Fibroblast of pulmonary artery (primary cell): ENCODE measurements at regions not wholly inside any gene's neighbourhood (a gene's known extent, or its start where the extent isn't known, plus 50 kb on each side); places are given as distances from the start of the nearest gene placed in this dataset.

Experiments
- DNase-seq: peaks from one replicate; pipeline ENCODE4 v3.0.0-alpha.2; 2010; ENCODE audit warnings: low read depth
- H3K4me3 ChIP-seq: replicated peaks from 2 replicates; pipeline ENCODE4 v1.5.1; 2011; ENCODE audit warnings: low read depth, mild to moderate bottlenecking, control low read depth, low read length, moderate library complexity
- CTCF ChIP-seq: IDR thresholded peaks from 2 replicates; pipeline ENCODE4 v1.5.1; 2011; ENCODE audit warnings: mild to moderate bottlenecking, control low read depth, low read length, inconsistent platforms; ENCODE audit errors: missing control alignments

- DNase-seq, result no peak
- H3K4me3 ChIP-seq, result no peak overlapping the region
- TF ChIP-seq CTCF, result no peak
Observed at GRCh38 chr7:138169441-138169851, 93.2 kb downstream of the AKR1D1 start.

GRCh38 chr7:138170298-138170697 lies 94.0 kb downstream of the AKR1D1 start:
- H3K4me3 ChIP-seq, result no peak overlapping the region
- no peak for TF ChIP-seq CTCF
- DNase-seq, result no peak

- no peak for DNase-seq
- H3K4me3 ChIP-seq, result no peak overlapping the region
- TF ChIP-seq CTCF, result no peak
Observed at GRCh38 chr7:138170959-138171703, 94.9 kb downstream of the AKR1D1 start.

- no peak for TF ChIP-seq CTCF
- DNase-seq, result no peak
- no peak overlapping the region for H3K4me3 ChIP-seq
Observed at GRCh38 chr7:138173548-138173947, 97.3 kb downstream of the AKR1D1 start.

GRCh38 chr7:138176060-138176459 lies 99.8 kb downstream of the AKR1D1 start:
- no peak for DNase-seq
- no peak for TF ChIP-seq CTCF
- no peak overlapping the region for H3K4me3 ChIP-seq

GRCh38 chr7:138184191-138184590 lies 107.9 kb downstream of the AKR1D1 start:
- H3K4me3 ChIP-seq, result no peak overlapping the region
- TF ChIP-seq CTCF, result no peak
- DNase-seq, result no peak
